RCC 7860 (cell line): ENCODE measurements at regions not wholly inside any gene's neighbourhood (a gene's known extent, or its start where the extent isn't known, plus 50 kb on each side); places are given as distances from the start of the nearest gene placed in this dataset.

Experiments
- DNase-seq: peaks from one replicate; pipeline ENCODE4 v3.0.0-alpha.2; 2015; ENCODE audit warnings: low spot score
- FAIRE-seq: peaks from 2 replicates; lab custom pipeline; 2012; peaks lifted over from hg19 to GRCh38; lab: Jason Lieb, UNC

DNA sequence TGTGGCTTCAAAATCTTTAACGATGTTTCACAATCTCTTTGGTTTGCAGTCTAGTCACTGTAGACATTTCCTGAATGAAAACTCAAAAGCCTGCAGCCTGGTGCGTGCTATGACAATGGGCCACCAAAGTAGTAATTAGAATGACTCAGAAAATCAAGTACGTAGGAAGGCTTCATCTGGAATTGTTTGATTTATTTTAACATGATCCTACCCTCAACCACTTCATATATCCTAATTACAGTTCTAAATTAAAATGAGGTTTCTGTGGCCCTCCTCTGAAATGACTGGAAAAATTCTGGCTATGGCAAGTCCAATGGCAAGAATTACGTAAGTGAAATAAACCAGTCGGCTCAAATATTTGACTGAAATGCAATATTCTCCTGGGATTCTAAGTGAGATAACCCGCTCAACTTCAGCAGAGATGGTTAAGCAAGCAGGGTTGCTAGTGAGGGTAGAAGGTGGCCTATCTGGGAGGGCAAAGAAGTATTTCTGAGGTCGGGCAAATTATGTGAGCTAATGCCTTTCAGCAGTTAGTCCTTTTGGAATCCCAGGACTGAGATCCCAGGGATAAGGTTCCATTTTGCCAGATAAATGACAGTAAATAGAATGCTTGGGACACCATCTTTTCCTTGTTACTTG is 145.6 kb upstream of the MYOCD start:
- FAIRE-seq (no peak), DNase-seq (no peak)

DNA sequence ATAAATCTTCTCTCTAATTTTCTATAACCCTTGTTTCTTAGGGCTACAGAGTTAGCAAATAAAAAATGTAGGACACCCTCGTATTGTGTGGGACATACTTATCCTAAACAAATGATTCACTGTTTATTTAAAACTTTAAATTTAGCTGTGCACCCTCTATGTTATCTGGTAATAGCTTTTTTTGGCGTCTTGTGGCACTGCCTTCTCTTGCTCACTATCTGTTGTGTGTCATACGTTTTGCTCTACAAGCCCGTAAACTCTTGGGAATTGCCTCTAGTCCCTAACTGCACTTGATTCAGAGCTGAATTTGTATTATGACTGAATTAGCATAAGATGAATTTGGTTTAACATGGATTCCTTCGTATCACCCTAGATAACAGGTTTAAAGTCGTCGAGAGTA is 144.3 kb upstream of the MYOCD start:
- no peak for DNase-seq
- no peak for FAIRE-seq

DNA sequence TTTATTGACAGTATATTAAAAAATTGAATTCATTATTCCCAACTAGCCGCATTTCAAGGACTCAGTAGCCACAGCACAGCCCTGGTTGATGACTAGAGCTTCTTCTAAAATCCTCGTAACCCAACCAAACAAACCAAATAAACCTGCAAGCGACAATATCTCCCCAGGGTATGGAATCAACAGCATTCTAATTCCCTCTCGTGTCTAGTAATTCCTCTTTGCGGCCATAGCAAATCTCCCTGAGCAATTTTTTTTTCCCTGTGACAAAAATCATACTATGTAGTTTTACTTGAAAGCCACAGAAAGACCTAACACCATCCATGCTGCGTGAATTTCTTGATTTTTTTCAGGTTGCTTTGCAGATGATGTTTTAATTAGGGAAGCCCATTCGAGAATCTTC is 143.4 kb upstream of the MYOCD start:
- FAIRE-seq, result no peak
- DNase-seq, result no peak

DNA sequence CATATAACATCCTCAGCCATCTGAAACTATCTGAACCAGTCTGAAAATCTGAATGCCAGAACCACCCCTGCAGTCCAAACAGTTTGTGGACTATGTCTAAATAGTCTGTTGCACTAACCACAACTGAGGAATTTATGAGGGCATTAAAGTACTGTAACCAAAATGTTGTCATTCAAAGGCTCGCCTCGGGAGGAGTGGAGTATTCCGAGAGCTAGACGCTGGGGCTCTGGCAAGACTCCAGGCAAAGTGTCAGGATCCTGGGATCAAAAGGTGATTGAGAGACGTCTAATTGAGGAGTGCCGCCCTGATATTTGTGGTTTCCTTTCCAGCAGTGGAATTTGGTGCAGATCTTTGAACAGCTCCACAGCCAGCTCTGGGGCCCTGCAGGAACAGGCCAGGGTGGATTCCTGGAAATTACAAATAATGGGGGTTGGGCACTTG is 142.9 kb upstream of the MYOCD start:
- FAIRE-seq (no peak), DNase-seq (no peak)

DNA sequence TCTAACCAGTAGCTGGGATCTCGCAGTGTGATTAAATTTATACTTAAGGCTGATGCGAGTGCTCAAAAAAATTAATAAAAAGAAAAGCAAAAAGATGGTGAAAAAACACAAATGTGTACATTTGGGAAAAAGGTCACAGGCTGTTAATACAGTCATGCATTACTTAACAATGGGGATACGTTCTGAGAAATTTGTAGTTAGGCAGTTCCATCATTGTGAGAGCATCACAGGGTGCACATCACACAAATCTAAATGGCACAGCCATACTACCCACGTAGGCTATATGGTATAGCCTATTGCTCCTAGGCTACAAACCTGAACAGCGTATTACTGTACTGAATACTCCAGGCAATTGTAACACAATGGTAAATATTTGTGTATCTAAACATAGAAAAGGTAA is 142.4 kb upstream of the MYOCD start:
- DNase-seq, result no peak
- no peak for FAIRE-seq

DNA sequence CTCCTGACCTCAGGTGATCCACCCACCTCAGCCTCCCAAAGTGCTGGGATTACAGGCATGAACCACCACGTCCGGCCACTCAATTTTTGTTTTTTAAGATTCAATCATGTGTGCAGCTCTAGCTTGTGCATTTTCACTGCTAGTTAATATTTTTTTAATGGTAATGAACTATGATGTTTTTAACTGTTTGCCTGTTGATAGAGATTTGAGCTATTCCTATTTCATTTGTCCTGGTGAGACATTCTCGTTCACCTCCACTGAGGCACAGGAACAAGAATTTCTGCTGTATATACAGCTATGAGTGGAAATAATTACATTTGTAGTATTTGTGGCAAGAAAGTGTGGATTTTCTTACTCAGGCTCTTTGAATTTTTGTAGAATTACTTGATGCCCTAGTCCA is 137.7 kb upstream of the MYOCD start:
- FAIRE-seq (no peak), DNase-seq (no peak)

DNA sequence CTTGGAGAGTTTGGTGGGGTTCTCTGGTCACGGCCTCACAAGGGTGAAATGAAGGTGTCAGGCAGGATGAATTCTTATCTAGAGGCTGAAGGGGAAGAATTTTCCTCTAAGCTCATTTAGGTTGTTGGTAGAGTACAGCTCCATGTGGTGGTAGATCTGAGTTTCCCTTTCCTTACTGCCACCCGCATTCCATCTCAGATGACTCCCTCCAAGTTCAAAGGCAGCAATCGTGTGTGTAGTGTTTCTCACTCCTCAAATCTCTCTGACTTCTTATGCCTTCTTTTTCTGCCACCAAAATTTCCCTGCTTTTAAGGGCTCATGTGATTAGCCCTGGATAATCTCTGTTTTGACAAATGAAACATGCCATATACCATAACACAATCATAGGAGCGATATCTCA is 135.5 kb upstream of the MYOCD start:
- DNase-seq, result no peak

DNA sequence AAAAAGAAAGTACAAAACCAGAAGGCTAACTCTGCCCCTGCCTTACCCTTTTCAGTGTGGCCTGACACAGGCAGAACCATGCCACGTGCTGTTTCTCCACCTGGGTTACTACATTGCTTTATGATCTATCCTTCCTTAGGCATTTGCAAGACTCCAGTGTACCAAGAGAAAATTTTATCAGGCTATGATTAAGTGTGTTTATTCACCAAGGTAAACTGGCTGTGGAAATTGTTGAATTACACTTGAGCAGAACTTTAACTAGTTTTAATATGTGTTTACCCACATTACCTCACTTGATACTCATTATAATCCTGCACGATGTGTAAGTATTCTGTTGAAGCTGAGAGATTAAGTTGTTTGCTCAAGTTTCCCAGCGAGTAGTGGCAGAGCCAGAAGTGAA is 129.7 kb upstream of the MYOCD start:
- FAIRE-seq (no peak), DNase-seq (no peak)

More for the DNA sequence above, 135.5 kb upstream of the MYOCD start:
- no peak for FAIRE-seq

DNA sequence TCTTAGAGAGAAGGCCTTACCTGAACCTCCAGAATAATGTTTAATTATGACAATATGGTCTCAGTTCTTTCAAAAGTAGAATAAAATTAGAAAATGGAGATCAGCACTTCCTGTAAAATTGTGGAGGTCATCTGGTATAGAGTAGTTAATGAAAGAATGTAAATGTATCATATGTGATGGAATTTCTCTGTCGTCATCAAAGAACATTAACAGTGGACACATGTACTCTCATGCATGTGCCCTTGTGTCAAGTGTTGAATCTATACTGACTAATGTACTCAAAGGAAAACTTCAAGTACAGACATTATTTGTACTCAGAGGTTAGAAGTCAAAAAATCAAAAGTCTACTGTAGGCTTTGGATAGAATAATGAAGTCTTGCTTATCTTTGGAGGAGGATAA is 129.2 kb upstream of the MYOCD start:
- no peak for DNase-seq
- FAIRE-seq, result no peak

DNA sequence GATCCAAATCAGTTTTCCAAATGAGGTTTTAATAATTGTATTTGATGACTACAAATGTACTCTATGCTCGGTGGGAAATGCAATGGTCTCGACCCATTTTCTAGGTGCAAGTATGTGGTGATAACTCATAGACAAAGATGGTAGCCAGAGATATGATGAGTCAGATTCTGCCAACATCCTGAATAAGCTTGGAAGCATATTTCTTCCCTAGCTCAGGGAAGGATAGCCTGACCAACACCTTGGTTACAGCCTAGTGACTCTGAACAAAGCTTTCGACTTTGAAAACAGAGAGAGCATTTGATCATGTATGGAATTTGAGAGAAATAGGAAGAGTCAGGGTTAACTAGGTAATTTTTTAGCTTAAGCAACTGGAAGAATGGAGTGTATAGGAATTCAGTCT is 128.3 kb upstream of the MYOCD start:
- FAIRE-seq (no peak), DNase-seq (no peak)

DNA sequence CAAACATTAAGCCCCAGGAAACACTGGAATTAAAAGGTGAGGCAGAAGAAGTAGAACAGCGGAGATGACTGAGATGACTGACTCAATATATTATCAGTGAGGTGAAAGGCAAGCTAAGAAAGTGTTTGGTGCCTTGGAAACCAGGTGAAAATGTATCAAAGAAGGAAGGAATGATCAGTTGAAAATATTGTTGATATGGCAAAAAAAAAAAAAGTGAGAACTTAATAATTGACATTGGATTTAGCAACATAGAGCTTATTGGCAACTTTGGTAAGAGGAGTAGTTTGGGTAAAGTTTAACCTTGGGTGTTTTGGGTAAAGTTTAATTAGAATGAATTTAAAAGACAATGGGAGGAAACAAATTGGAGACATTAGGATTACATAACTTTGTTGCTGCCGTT is 127.7 kb upstream of the MYOCD start:
- no peak for DNase-seq
- FAIRE-seq, result no peak

DNA sequence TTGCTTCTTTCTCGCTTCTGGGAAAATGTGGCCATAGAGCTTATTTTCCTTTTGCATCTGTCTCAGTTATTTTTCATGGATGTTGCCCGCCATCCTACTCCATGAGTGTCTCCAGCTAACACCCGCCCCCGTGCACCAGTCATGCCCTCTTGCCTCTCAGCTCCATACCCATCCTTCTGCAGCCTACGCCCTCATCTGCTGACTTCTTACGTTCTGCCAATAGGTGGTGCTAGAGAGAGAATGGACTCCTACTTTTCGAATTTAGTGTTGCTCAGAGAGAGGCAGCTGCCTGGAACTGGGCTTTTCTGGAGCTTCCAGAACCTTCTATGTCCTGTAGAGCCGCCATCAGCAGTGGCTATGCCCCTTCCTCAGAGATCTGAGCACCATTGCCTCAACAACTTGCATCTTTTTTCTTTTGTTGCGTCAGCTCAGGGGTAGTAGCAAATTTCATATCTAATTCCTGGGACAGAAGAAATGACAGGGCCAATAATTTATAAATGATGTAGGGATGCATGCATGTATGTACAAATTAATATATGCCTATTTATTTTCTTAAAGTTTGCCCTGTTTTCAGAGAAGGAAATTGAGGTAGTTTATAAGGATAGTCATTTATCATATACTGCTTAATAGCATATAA is 119.7 kb upstream of the MYOCD start:
- FAIRE-seq, result no peak
- DNase-seq, result peak; percentile 28

DNA sequence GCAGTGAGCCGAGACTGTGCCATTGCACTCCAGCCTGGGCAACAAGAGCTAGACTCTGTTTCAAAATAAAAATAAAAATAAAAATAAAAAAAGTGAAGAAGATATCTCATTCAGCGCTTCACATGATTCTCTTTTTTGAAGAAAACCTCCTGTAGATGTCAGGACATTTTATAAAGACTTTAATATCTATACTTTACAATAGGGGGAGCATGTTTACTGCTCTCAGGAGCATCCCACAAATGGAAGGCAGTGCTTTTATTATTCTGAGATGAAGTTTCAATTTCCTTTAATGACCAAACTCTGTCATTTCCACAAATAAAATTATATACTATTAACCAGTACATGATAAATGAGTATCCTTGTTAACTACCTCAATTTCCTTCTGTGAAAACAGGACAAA is 118.7 kb upstream of the MYOCD start:
- no peak for DNase-seq
- no peak for FAIRE-seq

DNA sequence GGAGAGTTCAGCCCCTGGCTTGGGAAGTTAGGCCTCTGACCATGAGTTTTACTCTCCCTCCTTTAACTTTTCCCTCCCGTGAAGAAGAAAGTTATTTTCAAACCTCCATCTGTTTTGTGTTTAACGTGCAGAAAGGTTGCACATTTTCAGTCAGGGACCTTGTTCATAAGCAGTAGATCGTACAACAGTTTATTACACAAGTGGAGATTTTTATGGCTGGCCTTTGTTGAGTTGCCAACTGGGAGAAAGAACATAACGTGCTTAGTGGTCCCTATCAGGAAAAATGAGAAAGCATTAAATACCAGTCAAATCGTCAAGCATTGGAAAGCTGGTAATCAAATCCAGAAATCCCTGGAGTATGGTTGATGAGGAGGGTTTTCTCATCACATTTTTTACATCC is 117.9 kb upstream of the MYOCD start:
- FAIRE-seq, result no peak
- no peak for DNase-seq

DNA sequence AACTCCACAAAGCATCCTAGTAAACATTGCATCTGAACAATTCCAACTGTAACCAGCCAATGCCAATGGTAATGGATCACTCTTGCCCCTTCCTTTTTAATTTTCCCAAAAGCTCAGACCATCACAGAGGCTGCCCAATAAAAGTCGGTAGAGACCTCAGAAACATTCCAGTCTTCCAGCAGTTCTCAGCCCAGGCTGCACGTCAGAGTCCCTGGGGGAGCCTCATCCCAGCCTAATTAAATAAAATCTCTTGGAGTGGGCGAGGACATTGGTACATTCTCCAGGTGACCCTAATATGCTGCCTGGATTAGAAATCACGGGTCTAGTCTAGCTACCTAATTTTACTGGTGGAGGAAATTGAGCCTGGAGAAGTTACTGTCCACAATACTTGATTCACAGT is 117.1 kb upstream of the MYOCD start:
- FAIRE-seq (no peak), DNase-seq (no peak)

DNA sequence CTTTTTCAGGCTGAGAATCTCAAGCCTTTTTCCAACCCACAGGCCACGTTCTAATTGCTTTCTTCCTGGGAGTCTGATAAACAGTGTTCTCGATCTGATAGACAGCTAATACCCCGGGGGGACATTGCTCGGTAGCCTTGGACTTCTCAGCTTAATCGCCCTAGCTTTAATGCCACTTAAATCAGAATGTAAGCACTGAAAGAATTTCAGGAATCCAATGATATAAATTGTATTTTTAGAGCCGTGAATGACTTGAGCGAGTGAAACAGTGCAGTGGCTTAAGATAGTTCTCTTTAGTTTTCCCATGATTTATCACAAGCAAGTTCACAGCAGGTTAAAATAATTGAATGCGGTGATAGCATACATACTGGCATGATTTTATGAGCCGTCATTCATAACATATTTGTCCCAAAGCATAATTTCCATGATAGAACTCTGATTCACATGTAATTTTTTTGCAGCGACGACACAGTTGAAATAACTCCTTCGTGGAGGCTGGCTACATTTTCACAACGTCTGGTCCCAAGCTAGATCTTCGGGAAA is 116.1 kb upstream of the MYOCD start:
- FAIRE-seq (no peak), DNase-seq (no peak)

DNA sequence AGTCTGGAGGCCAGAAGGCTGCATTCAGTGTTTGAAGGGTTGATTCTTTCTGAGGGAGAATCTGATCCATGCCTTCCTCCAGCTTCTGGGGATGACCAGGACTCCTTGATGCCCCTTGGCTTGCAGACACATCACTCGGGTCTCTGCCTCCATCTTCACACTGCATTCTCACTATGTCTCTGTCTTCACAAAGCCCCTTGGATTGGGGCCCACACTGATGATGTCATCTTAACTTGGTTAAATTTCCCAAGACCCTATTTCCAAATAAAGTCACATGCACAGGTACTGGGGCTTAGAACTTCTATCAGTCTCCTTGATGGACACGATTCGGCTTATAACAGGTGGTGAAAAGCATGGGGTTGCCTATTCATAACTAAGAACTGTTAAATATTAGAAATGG is 112.1 kb upstream of the MYOCD start:
- no peak for DNase-seq
- FAIRE-seq, result no peak

DNA sequence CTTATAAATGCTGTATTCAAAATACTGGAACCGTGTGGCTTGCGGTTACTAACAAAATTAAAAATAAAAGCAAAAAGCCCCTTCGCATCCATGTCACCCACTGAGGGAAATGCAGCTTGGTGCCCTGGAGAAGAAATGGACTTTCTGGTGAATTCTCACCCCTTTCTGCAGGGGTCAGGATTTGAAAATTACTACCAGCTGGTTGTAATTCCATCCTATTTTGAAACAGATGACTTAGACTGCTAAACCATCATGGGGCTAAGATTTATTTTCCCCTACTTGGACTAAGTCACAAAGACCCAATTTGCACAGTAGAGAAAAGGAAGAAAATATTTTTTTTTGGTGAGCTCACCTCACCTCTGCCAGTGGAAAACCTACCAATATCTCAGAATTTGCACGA is 111.4 kb upstream of the MYOCD start:
- FAIRE-seq, result no peak
- DNase-seq, result no peak

DNA sequence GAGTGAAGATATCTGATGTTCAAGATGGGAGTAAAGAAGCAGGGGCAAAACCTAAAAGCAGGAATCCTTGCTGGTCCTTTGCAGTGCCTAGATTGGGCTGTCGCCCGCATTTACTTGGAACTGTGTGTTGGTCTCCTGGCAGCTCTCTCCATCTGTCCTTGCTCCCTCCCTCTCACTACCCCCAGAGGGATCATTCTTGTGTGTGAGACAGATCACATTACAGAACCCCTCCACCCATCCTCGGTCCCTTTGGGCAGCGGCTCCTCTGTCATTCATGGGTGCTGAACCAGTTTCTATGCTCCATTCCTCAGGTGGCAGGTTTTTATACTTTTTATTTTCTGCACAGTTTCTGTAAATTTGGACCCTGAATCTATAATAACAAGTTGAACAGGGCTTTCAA is 99.4 kb upstream of the MYOCD start:
- FAIRE-seq (no peak), DNase-seq (no peak)

DNA sequence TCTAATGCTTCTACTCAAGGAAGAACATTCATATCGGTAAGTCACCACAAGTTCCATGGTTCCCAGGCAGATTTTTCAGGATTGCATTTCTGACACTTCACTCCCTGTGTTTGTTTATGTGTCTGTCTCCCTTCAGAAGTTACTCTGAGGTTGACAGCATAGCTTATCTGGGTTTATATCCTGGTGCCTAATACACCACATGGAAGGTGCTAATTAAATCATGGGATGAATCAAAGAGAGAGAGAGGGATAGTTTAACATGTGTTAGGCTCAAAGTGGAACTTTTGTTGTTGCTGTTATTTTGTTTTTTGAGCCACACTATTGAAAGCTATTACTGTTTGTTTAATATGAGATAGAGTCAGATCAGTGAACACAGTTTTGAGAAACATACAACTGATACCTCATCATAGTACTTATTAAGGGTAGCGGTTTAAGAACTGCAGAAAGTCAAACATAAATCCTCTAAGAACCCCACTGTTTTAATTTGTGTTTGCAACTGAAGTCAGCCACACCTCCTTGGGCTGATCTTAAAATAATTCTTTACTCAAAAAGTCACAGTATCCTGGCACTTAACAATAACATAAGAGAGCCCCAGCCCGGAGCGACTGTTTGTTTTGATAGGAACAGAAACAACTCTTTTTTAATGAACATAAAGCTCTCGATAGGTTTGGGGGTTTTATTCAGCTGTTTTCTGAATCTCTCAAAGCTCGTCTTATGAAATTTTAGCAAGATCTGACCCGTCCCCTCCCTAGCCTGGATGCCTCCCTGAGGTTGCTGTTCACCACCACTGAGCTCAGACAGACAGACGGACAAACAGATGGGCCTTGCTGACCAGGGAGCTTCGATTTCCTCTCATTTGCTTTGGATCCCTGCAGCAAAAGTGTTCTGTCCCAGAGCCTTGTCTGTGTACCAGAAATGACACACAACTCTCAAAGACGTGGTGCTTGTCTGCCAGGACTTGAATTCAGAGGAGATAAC is 98.3 kb upstream of the MYOCD start:
- FAIRE-seq (no peak), DNase-seq (no peak)

DNA sequence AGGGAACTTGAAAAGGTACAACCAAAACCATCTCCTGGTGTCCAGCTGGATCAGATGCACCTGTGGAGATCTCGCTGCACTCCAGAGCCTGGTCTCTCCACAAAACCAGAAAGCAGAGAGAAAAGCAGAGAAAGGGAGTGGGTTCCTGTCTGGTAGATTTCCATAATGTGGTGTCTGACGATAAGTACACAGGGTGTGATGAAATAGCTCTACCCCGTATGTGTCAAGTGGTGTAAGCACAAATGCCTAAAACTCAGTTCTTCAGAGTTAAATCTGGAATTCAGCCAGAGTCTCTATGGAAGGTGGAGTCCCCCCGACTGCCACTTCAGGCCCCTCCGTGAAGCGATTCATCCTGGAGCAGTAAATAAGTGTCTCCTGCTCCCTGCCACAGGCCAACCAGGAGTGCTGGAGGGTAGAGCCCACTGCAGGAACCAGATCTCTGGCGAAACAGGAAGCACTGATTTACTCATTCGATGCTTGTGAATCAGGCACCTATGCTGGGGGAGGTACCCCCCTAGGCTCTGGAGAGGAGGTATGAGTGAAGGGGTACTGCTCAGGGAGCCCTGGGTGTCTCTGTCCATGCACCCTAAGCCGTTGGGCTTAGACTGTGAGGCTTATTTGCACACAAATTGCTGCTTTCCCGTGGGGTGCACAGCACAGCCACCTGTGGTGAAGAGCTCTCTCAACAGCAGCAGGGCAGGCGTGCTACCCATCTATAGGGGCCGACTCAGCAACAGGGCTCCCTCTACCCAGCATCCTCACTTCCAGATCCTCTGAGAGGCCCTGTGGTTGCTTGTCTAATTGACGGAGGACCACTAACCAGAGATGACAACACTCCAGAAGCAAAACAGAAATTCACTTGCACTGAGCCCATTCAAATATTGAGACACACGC is 97.1 kb upstream of the MYOCD start:
- DNase-seq, result no peak
- FAIRE-seq, result no peak
